Psoas muscle (tissue), 7 donors: ENCODE measurements at regions not wholly inside any gene's neighbourhood (a gene's known extent, or its start where the extent isn't known, plus 50 kb on each side); places are given as distances from the start of the nearest gene placed in this dataset.
A peak's percentile ranks its signal among the peaks of the same experiment; 100 is the strongest.
"Not testable (repeated sequence)": the region's sequence is repeated elsewhere in the genome, so short reads cannot be mapped to it uniquely, and the experiment has no call there.

ENCODE experiments used
- ATAC-seq, 4 donors: fragments of 200-7000 bp; cut with Tn5 transposase; one replicate each; pipeline ENCODE4 v1.9.1; 2020; ENCODE audit warnings: moderate library complexity in 3 of 4, mild to moderate bottlenecking in 2 of 4
- DNase-seq, 2 donors: peaks; one replicate each; pipeline ENCODE4 v3.0.0-alpha.2; 2020
- H3K27ac ChIP-seq: fragments of 200-600 bp; one replicate; pipeline ENCODE4 v1.8.0; 2022
- H3K27me3 ChIP-seq, 3 donors: fragments of 200-600 bp in 1 of 3; one replicate each; pipeline versions ENCODE4 v1.6.1 to v1.8.0; 2013 to 2022; ENCODE audit warnings: low read length in 2 of 3, mild to moderate bottlenecking in 2 of 3, moderate library complexity in 1 of 3; ENCODE audit not compliant: insufficient read depth in 3 of 3
- H3K36me3 ChIP-seq, 2 donors: fragments of 200-600 bp in 1 of 2; one replicate each; pipeline versions ENCODE4 v1.6.1 to v1.8.0; 2013 to 2022; ENCODE audit warnings: low read depth in 1 of 2, mild to moderate bottlenecking in 1 of 2, moderate library complexity in 1 of 2; ENCODE audit not compliant: insufficient read depth in 1 of 2
- H3K4me1 ChIP-seq: fragments of 200-600 bp; one replicate; pipeline ENCODE4 v1.8.0; 2022
- H3K4me3 ChIP-seq: fragments of 200-600 bp; one replicate; pipeline ENCODE4 v1.8.0; 2022; ENCODE audit warnings: mild to moderate bottlenecking
- H3K9me3 ChIP-seq: fragments of 200-600 bp; one replicate; pipeline ENCODE4 v1.8.0; 2022
- WGBS, 3 donors: extraction: QIAGEN DNeasy Blood & Tissue Kit; methylation state at CpG; one replicate each; pipeline versions ENCODE4 v1.1.6 to v1.1.7; 2013; 5-methylcytosine and 5-hydroxymethylcytosine counted together
- intact Hi-C, 2 donors: fragments of 100-400 bp; cut with DNase I; formaldehyde crosslinking; loops; one replicate each; pipeline versions ENCODE4 v1.11.0 to v1.14.2; 2022
- TF ChIP-seq, protein P1 (sequence below): fragments of 200-600 bp; IDR thresholded peaks from one replicate; pipeline ENCODE4 v1.8.0; 2022; ENCODE audit warnings: antibody characterized with exemption
- donor health status: healthy with polysubstance abuse.
- donor health status: DM: no; HTN: no; CAD: no; lungs with moderate emphysema.
- donor health status: Bipolar disorder and iron deficiency.
- donor health status: healthy.
- donor health status: DM: yes; HTN: yes; CAD: no.
- donor health status: DM: no; HTN: no; CAD: no.
- donor health status: DM: yes; HTN: yes; CAD: no.

DNA sequence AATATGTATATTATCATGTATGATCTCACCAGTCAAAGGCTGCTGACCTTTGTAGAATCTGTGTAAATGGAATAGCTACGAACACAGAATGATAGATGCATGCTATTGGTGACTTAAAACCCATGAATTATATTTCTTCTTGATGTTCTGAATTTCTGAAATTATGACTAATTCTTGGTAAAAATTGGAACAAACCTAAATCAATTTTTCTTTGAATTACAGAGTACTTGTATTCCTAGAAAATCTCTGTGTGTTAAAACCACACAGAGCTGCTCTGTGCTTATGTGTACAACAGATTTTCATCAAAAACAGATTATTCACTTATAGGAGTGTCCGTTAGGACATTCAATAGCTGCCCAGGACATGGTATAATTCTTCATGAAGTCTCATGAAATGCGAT is 108.3 kb upstream of the MDFIC start:
- intact Hi-C loops = loop anchor here in 1 of 2 donors (5.0 kb wide), 1 partner anchor 251 kb away; no protein-coding TSS in a partner anchor
- 73 to 80% (median 75%) methylated on average over 3 of the region's 3 CpGs for WGBS, 3 donors
- no peaks in the 10 kb centered on the region for H3K36me3 ChIP-seq

DNA sequence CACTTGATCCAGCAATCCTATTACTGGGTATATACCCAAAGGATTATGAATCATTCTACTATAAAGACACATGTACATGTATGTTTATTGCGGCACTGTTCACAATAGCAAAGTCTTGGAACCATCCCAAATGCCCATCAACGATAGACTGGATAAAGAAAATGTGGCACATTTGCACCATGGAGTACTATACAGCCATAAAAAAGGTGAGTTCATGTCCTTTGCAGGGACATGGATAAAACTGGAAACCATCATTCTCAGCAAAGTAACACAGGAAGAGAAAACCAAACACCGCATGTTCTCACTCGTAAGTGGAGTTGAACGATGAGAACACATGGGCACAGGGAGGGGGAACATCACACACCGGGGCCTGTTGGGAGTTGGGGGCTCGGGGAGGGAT is 104.9 kb upstream of the MDFIC start:
- ATAC-seq, H3K27me3 ChIP-seq, H3K36me3 ChIP-seq, DNase-seq, intact Hi-C loops, H3K9me3 ChIP-seq, H3K4me3 ChIP-seq, H3K27ac ChIP-seq: not testable (repeated sequence)
- peaks cover 11% of the 10 kb centered on the region for H3K4me1 ChIP-seq
- 96 to 98% (median 97%) methylated on average over 7 of the region's 7 CpGs for WGBS, 3 donors

More for the DNA sequence above, 108.3 kb upstream of the MDFIC start:
- TF ChIP-seq, protein P1, sequence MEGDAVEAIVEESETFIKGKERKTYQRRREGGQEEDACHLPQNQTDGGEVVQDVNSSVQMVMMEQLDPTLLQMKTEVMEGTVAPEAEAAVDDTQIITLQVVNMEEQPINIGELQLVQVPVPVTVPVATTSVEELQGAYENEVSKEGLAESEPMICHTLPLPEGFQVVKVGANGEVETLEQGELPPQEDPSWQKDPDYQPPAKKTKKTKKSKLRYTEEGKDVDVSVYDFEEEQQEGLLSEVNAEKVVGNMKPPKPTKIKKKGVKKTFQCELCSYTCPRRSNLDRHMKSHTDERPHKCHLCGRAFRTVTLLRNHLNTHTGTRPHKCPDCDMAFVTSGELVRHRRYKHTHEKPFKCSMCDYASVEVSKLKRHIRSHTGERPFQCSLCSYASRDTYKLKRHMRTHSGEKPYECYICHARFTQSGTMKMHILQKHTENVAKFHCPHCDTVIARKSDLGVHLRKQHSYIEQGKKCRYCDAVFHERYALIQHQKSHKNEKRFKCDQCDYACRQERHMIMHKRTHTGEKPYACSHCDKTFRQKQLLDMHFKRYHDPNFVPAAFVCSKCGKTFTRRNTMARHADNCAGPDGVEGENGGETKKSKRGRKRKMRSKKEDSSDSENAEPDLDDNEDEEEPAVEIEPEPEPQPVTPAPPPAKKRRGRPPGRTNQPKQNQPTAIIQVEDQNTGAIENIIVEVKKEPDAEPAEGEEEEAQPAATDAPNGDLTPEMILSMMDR = no peak
- H3K27ac ChIP-seq = no peak overlapping the region
- ATAC-seq (no peak), DNase-seq (no peak)
- no peak overlapping the region for H3K4me3 ChIP-seq
- H3K4me1 ChIP-seq = no peaks in the 10 kb centered on the region
- H3K9me3 ChIP-seq = no peaks in the 10 kb centered on the region
- H3K27me3 ChIP-seq = no peaks in the 10 kb centered on the region

GRCh38 chr7:114818501-114818900 is 103.4 kb upstream of the MDFIC start:
- no peaks in the 10 kb centered on the region for H3K9me3 ChIP-seq
- DNase-seq (no peak), ATAC-seq (peak in 2 of 4 donors; percentile 33 to 37)
- peaks cover 11% of the 10 kb centered on the region for H3K4me1 ChIP-seq
- no peak overlapping the region for H3K4me3 ChIP-seq
- peak overlapping the region; percentile 33 for H3K27ac ChIP-seq
- H3K27me3 ChIP-seq = no peaks in the 10 kb centered on the region
- intact Hi-C loops = no loop called here
- 42 to 54% (median 43%) methylated on average over 3 of the region's 3 CpGs for WGBS, 3 donors
- no peaks in the 10 kb centered on the region for H3K36me3 ChIP-seq
- TF ChIP-seq, protein P1 = no peak

DNA sequence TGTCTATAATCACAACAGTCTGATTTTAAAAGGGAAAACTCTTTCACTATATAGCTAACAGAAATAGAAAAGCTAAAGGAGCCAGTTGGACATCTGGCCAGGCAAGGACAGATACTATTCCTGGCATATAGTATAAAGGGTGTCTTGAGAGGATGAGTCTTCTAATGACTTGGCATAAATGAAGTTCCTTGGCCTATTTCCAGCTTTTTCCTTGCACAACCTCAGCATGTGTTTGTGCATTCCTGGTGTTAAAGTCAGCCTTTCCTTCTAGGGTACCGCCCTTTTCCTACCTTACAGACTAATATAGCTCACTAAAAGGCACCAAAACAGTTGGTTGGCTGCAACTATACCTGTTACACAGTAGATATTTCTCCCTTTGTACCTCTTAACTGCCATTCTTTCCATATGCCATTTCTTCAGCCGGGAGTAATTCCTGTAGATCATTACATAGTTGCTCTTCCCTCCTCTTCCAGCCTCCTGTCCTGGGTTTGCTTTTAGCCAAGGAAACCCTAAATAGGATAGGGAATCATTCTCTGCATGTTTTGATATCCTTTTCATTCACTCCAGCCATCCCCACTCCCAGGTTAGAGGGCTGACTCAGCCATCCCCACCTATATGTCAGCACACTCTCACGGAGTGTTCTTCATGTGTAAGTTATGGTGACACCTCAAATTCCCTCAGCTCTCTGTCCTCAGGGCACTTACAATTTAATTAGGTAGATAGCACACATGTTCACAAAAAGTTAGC is 102.1 kb upstream of the MDFIC start:
- ATAC-seq = peak; percentile 85 to 95 (median 90)

More for the DNA sequence above, 102.1 kb upstream of the MDFIC start:
- H3K4me1 ChIP-seq = peaks cover 11% of the 10 kb centered on the region
- no peaks in the 10 kb centered on the region for H3K9me3 ChIP-seq
- H3K27me3 ChIP-seq = no peaks in the 10 kb centered on the region
- no peak overlapping the region for H3K4me3 ChIP-seq
- WGBS, 3 donors = 63 to 70% (median 65%) methylated on average over 3 of the region's 3 CpGs
- TF ChIP-seq, protein P1 = no peak
- peak overlapping the region; percentile 67 for H3K27ac ChIP-seq
- DNase-seq = no peak
- intact Hi-C loops = no loop called here
- H3K36me3 ChIP-seq = no peaks in the 10 kb centered on the region
